DND-41 (cell line): ENCODE measurements at regions not wholly inside any gene's neighbourhood (a gene's known extent, or its start where the extent isn't known, plus 50 kb on each side); places are given as distances from the start of the nearest gene placed in this dataset.

Experiments
- ATAC-seq: fragments of 200-7000 bp; cut with Tn5 transposase; 3 replicates; pipeline ENCODE4 v1.9.1; 2021; ENCODE audit warnings: low read depth; ENCODE audit not compliant: insufficient read depth
- DNase-seq: peaks from one replicate; pipeline ENCODE4 v3.0.0-alpha.2; 2020
- H2AFZ ChIP-seq: 2 replicates; pipeline ENCODE4 v1.6.0; 2012; ENCODE audit warnings: low read depth, low read length
- H3K27ac ChIP-seq: 2 replicates; pipeline ENCODE4 v1.5.1; 2012; ENCODE audit warnings: low read length, inconsistent platforms
- H3K27me3 ChIP-seq: fragments of 200-600 bp; sonication (generic); 2 replicates; pipeline ENCODE4 v1.6.0; 2012; ENCODE audit warnings: low read length, mild to moderate bottlenecking, inconsistent platforms; ENCODE audit not compliant: insufficient read depth, poor library complexity
- H3K36me3 ChIP-seq: 2 replicates; pipeline ENCODE4 v1.5.1; 2012; ENCODE audit warnings: low read length, inconsistent platforms; ENCODE audit not compliant: insufficient read depth
- H3K4me1 ChIP-seq: 2 replicates; pipeline ENCODE4 v1.5.1; 2012; ENCODE audit warnings: mild to moderate bottlenecking, low read length; ENCODE audit not compliant: insufficient read depth
- H3K4me2 ChIP-seq: 2 replicates; pipeline ENCODE4 v1.6.0; 2012; ENCODE audit warnings: mild to moderate bottlenecking, moderate library complexity, low read length, inconsistent platforms; ENCODE audit not compliant: insufficient read depth
- H3K4me3 ChIP-seq, 2 experiments: fragments of 200-600 bp in 1 of 2; shearing (Covaris generic) in 1 of 2; 2 replicates each; pipeline ENCODE4 v1.5.1; 2012 to 2016; ENCODE audit warnings: inconsistent platforms in 2 of 2, low read length in 2 of 2, mild to moderate bottlenecking in 2 of 2, low read depth in 1 of 2, moderate library complexity in 1 of 2
- H3K79me2 ChIP-seq: 2 replicates; pipeline ENCODE4 v1.6.0; 2012; ENCODE audit warnings: low read length, inconsistent platforms; ENCODE audit not compliant: insufficient read depth
- H3K9ac ChIP-seq: 2 replicates; pipeline ENCODE4 v1.6.0; 2012; ENCODE audit warnings: low read depth, mild to moderate bottlenecking, inconsistent platforms, low read length, moderate library complexity
- H3K9me3 ChIP-seq: 2 replicates; pipeline ENCODE4 v1.5.1; 2012; ENCODE audit warnings: low read length, moderate library complexity, mild to moderate bottlenecking, inconsistent platforms; ENCODE audit not compliant: insufficient read depth, severe bottlenecking
- H4K20me1 ChIP-seq: 2 replicates; pipeline ENCODE4 v1.6.0; 2012; ENCODE audit warnings: low read length; ENCODE audit not compliant: insufficient read depth
- EZH2 ChIP-seq: IDR thresholded peaks from 3 replicates; pipeline ENCODE4 v1.6.1; 2012; ENCODE audit warnings: borderline replicate concordance, low read depth, mild to moderate bottlenecking, moderate library complexity, low read length, inconsistent platforms; ENCODE audit not compliant: severe bottlenecking
- TF ChIP-seq, protein P1 (sequence below): IDR thresholded peaks from 2 replicates; pipeline ENCODE4 v1.5.1; 2012; ENCODE audit warnings: borderline replicate concordance, low read length, moderate library complexity, mild to moderate bottlenecking; ENCODE audit not compliant: poor library complexity, severe bottlenecking; ENCODE audit errors: extremely low read depth

DNA sequence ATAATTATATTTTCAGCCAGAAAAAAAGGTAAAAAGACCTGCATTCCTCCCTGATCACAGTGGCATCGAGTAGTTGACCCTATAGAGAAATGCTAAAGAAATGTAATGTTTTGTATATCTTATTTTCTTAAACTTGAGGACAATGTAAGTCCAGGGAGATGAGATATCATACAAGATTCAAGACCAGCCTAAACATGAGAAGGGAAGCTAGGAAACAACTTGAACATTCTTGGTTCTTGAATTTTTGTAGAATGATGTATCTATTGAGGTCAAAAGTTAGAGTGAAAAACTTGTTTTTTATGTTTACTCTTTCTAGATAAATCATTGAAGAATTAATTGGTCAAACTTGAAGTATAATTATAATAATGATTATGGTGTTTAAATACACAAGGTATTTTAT is 497.7 kb upstream of the TBL1XR1 start:
- peak overlapping the region; percentile 31 for H3K4me2 ChIP-seq
- H3K79me2 ChIP-seq: no peaks in the 10 kb centered on the region
- no peak overlapping the region for H3K4me3 ChIP-seq
- H3K36me3 ChIP-seq: no peaks in the 10 kb centered on the region
- no peaks in the 10 kb centered on the region for H3K27me3 ChIP-seq
- no peaks in the 10 kb centered on the region for H3K9me3 ChIP-seq
- DNase-seq (no peak), ATAC-seq (no peak)
- H3K4me1 ChIP-seq: peaks cover 29% of the 10 kb centered on the region
- no peaks in the 10 kb centered on the region for H4K20me1 ChIP-seq
- peak overlapping the region; percentile 22 for H3K27ac ChIP-seq
- no peak overlapping the region for H3K9ac ChIP-seq
- H2AFZ ChIP-seq: no peak overlapping the region; the same call in 1 of the 2 replicates
- TF ChIP-seq, protein P1, sequence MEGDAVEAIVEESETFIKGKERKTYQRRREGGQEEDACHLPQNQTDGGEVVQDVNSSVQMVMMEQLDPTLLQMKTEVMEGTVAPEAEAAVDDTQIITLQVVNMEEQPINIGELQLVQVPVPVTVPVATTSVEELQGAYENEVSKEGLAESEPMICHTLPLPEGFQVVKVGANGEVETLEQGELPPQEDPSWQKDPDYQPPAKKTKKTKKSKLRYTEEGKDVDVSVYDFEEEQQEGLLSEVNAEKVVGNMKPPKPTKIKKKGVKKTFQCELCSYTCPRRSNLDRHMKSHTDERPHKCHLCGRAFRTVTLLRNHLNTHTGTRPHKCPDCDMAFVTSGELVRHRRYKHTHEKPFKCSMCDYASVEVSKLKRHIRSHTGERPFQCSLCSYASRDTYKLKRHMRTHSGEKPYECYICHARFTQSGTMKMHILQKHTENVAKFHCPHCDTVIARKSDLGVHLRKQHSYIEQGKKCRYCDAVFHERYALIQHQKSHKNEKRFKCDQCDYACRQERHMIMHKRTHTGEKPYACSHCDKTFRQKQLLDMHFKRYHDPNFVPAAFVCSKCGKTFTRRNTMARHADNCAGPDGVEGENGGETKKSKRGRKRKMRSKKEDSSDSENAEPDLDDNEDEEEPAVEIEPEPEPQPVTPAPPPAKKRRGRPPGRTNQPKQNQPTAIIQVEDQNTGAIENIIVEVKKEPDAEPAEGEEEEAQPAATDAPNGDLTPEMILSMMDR: no peak
- no peak for TF ChIP-seq EZH2

DNA sequence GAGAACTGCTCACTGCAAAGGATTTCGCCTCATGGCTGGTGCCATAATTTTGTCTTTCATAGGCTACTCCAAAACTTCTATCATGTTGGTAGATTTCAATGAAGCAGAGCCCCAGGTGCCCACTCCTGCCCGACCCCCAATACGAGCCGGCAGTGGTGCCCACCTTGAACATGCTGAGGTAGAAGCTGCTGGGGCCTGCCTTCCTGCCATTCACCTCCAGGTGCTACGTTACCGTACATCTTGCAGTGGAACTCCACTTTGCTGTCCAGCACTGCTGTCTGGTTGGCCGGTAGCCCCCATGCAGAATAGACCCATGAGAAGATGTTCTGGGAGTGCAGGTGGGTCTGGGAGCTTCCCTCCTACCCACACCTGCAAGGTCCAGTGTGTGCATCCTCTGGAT is 502.8 kb upstream of the TBL1XR1 start:
- no peak overlapping the region for H3K9ac ChIP-seq
- TF ChIP-seq EZH2: no peak
- TF ChIP-seq, protein P1: no peak

DNA sequence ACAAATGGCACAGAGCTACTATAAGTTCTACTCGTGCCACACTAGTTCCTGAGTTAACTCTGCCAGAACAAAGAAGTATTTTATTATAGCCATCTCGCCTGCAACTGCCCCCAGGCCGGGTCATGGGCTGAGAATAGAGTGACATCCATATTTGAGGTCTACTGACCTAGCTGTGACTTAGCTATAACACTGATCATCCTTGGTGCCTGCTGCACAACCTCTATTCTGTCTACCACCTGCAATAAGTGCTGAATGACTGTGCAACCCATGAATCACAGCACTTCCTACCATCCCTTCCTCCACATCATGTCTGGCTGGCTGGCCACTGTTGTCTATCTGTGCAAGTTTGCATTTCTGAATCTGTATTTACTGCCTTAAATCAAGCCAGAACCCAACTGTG is 506.5 kb upstream of the TBL1XR1 start:
- H3K9ac ChIP-seq: no peak overlapping the region
- no peak overlapping the region for H3K4me2 ChIP-seq
- H3K27ac ChIP-seq: no peak overlapping the region
- H3K27me3 ChIP-seq: no peaks in the 10 kb centered on the region
- ATAC-seq (no peak), DNase-seq (no peak)
- H2AFZ ChIP-seq: no peak overlapping the region
- no peaks in the 10 kb centered on the region for H3K79me2 ChIP-seq
- H3K4me3 ChIP-seq: no peak overlapping the region
- H3K4me1 ChIP-seq: peaks cover 8% of the 10 kb centered on the region; the same call in 1 of the 2 replicates
- H3K36me3 ChIP-seq: no peaks in the 10 kb centered on the region
- H4K20me1 ChIP-seq: no peaks in the 10 kb centered on the region
- no peaks in the 10 kb centered on the region for H3K9me3 ChIP-seq
- TF ChIP-seq, protein P1: no peak
- TF ChIP-seq EZH2: no peak

More for the DNA sequence above, 502.8 kb upstream of the TBL1XR1 start:
- no peak overlapping the region for H3K4me2 ChIP-seq
- H3K4me3 ChIP-seq: no peak overlapping the region
- no peaks in the 10 kb centered on the region for H3K36me3 ChIP-seq
- H3K79me2 ChIP-seq: no peaks in the 10 kb centered on the region
- H4K20me1 ChIP-seq: no peaks in the 10 kb centered on the region
- no peak for DNase-seq
- no peak for ATAC-seq
- H3K9me3 ChIP-seq: no peaks in the 10 kb centered on the region
- H3K27me3 ChIP-seq: no peaks in the 10 kb centered on the region
- H2AFZ ChIP-seq: no peak overlapping the region
- H3K4me1 ChIP-seq: peaks cover 13% of the 10 kb centered on the region
- H3K27ac ChIP-seq: no peak overlapping the region
